ENCODE measurements at regions not wholly inside any gene's neighbourhood (a gene's known extent, or its start where the extent isn't known, plus 50 kb on each side); places are given as distances from the start of the nearest gene placed in this dataset.
"Not testable (repeated sequence)": the region's sequence is repeated elsewhere in the genome, so short reads cannot be mapped to it uniquely, and the experiment has no call there.

DNA sequence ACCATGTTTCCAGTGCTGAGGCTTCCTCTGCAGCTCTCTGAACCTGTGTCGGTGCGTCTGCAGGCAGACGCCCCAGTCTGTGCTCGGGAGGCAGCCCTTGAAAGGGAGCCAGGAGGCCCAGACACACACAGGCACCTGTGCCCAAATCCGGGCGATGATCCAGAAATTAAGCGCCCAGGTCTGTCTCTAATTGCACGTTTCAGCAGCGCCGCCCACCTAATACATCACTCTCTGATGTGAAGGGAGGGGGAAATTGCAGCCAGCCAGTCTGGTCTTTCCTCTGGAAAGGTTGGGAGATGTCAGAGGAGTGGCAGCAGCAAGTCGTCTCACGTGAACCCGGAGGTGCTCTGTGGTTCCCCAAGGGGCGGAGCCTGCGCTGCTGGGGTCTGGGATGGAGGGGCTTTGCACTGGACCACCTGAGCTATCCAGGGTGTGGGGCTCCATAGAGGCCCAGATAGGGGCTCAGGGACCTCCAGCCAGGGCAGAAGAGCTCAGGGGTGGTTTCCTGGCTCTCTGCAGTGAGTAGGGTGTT lies 290.5 kb downstream of the ADGRD1 start:
- TF ChIP-seq, protein P1, sequence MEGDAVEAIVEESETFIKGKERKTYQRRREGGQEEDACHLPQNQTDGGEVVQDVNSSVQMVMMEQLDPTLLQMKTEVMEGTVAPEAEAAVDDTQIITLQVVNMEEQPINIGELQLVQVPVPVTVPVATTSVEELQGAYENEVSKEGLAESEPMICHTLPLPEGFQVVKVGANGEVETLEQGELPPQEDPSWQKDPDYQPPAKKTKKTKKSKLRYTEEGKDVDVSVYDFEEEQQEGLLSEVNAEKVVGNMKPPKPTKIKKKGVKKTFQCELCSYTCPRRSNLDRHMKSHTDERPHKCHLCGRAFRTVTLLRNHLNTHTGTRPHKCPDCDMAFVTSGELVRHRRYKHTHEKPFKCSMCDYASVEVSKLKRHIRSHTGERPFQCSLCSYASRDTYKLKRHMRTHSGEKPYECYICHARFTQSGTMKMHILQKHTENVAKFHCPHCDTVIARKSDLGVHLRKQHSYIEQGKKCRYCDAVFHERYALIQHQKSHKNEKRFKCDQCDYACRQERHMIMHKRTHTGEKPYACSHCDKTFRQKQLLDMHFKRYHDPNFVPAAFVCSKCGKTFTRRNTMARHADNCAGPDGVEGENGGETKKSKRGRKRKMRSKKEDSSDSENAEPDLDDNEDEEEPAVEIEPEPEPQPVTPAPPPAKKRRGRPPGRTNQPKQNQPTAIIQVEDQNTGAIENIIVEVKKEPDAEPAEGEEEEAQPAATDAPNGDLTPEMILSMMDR (conservative IDR thresholded peaks at IDR 0.05) = not testable (repeated sequence)
- TF ChIP-seq ZFX (IDR thresholded peaks at IDR 0.05) = not testable (repeated sequence)
